ENCODE measurements at regions not wholly inside any gene's neighbourhood (a gene's known extent, or its start where the extent isn't known, plus 50 kb on each side); places are given as distances from the start of the nearest gene placed in this dataset.

DNA sequence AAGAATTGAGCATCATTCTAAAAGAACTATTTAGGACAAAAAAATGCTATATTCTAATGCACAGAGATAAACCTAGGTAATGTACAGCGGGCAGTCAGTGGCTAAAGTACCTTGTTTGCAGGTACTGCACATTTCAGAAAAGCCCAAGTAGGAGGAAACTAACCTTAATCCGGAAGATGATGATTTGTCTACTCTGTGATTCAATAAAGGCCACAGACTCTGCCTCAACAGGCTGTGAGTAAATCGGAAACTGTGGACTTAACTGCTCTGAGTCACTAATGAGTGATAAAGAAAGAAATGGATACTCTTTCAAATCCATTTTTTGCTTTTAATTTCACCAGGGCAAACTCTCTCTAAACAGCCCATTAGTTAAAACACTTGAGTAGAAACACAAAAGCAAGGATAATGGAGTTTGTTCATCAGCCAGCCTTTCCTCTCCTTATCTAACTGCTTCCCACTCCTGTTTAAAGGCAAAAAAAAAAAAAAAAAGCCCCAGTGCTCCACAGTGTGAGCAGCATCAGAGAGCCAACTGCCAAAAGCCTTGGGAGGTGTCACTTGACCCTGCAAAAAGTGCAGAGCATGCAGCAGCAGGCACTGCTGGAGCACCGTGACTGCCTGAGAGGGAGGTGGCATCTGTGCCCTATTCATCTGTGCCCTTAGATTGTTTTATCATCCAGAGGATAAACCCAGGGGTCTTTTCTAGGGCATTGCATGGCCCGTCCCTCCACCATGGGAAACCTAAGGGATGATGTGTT, 187.7 kb downstream of the SATB1 start:
- TF ChIP-seq SMC3 (IDR thresholded peaks at IDR 0.05; ENCODE audit: low read depth, low read length): no peak
- TF ChIP-seq, protein P1, sequence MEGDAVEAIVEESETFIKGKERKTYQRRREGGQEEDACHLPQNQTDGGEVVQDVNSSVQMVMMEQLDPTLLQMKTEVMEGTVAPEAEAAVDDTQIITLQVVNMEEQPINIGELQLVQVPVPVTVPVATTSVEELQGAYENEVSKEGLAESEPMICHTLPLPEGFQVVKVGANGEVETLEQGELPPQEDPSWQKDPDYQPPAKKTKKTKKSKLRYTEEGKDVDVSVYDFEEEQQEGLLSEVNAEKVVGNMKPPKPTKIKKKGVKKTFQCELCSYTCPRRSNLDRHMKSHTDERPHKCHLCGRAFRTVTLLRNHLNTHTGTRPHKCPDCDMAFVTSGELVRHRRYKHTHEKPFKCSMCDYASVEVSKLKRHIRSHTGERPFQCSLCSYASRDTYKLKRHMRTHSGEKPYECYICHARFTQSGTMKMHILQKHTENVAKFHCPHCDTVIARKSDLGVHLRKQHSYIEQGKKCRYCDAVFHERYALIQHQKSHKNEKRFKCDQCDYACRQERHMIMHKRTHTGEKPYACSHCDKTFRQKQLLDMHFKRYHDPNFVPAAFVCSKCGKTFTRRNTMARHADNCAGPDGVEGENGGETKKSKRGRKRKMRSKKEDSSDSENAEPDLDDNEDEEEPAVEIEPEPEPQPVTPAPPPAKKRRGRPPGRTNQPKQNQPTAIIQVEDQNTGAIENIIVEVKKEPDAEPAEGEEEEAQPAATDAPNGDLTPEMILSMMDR (IDR thresholded peaks at IDR 0.05): no peak
- no peak for TF ChIP-seq EP300 (IDR thresholded peaks at IDR 0.05; ENCODE audit: borderline replicate concordance in 1 of 2, low read depth in 1 of 2, low read length in 1 of 2)
- peak; percentile 64; the same call in 1 of the 2 replicates for TF ChIP-seq FOSL2 (IDR thresholded peaks at IDR 0.05; ENCODE audit: borderline replicate concordance, low read depth)

Data from SK-N-SH (cell line).